HG03039 (cell line): ENCODE measurements at regions not wholly inside any gene's neighbourhood (a gene's known extent, or its start where the extent isn't known, plus 50 kb on each side); places are given as distances from the start of the nearest gene placed in this dataset.
"Not testable (repeated sequence)": the region's sequence is repeated elsewhere in the genome, so short reads cannot be mapped to it uniquely, and the experiment has no call there.

ENCODE experiments used
- ATAC-seq: cut with Tn5 transposase; IDR thresholded peaks from one replicate; pipeline ENCODE4 v1.9.1; 2021; ENCODE audit warnings: mild to moderate bottlenecking, moderate library complexity; ENCODE audit not compliant: unreplicated experiment

GRCh38 chr4:37771771-37772170 is 54.7 kb upstream of the PGM2 start:
- ATAC-seq: no peak

- no peak for ATAC-seq
Observed at GRCh38 chr4:37770016-37770415, 56.5 kb upstream of the PGM2 start.

DNA sequence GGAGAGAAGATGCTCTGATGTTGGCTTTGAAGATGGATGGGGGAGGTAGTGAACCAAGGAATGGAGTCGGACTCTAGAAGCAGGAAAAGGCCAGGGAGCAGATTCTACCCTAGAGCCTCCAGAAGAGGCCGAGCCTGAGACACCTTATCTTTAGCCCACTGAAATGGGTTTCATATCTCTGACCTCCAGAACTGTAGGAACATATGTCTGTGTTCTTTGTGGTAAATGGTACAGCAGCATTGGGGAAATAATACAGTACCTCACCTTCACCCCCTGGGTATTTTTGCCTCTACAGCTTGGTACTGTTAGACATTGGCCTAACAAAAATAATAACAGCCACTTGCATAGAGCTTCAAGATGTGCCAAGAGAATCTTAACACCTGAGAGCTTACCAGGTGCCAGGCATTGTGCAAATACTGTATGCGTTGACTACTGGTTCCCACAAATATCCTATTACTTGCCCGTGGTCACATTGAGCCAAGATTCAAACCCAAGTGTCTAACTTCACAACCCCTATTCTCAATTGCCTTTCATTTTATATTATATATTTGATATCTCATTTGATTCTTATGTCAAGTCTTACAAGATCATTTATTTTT is 57.0 kb upstream of the PGM2 start:
- ATAC-seq: no peak

GRCh38 chr4:37767546-37767945 is 58.9 kb upstream of the PGM2 start:
- no peak for ATAC-seq

GRCh38 chr4:37767019-37767418 is 59.5 kb upstream of the PGM2 start:
- ATAC-seq: no peak

- ATAC-seq: peak; percentile 69
Observed at GRCh38 chr4:37765741-37766140, 60.7 kb upstream of the PGM2 start.

DNA sequence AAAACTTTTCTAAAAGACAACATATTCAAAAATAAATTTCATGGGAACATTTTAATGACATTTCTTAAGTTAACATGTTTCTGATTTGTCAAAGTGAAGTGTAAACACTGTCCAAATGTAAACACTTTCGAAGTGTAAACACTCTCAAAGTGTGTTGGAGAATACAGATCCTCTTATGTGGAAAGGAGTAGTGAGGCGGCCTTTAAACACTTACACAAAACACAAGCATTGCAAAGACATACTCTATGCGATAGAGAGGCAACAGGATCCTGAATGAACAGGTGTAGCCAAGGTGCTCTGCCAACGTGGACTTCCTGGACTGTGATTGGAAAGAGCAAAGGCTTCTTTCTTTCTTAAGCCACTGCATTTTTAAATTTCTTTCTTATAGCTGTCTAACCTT is 62.7 kb upstream of the PGM2 start:
- no peak for ATAC-seq

GRCh38 chr4:37762991-37763368 is 63.5 kb upstream of the PGM2 start:
- no peak for ATAC-seq

GRCh38 chr4:37762294-37762990 is 64.0 kb upstream of the PGM2 start:
- no peak for ATAC-seq

DNA sequence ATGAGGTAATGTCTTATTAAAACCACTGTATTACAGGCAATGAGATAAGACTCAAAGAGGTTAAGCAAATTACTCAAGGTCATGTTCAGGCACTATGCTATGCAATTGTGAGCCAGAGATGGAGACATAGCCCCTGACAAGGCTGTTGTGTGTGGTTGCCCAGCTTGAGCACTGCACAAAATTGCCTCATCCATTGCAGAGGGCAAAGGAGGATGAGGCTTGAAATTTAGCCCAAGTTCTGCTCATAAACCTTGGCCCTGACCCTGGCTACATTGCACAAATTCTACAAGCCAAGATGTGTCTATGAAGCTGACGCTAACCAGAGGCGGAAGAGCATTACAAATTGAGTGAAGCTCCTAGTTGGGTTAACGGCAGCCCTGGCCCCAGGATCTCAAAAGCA is 65.6 kb upstream of the PGM2 start:
- ATAC-seq: no peak

DNA sequence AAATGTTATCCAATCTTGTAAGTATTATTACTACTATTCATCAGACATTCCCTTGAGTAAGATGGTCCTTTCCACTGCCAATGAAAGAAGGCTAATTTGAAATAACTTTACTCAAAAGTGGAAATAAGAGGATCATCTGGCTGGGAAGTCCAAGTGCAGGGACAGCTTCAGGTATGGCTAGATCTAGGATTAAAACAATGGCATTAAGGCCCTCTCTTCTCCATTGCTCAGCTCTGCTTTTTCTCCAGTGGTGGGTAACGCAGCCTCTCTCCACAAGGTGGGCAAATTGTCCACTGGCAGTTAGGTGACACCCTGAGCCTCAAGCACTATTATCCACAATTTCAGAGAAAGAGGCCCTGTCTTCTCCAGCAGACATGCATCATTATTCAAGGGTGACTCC is 66.7 kb upstream of the PGM2 start:
- ATAC-seq: no peak

DNA sequence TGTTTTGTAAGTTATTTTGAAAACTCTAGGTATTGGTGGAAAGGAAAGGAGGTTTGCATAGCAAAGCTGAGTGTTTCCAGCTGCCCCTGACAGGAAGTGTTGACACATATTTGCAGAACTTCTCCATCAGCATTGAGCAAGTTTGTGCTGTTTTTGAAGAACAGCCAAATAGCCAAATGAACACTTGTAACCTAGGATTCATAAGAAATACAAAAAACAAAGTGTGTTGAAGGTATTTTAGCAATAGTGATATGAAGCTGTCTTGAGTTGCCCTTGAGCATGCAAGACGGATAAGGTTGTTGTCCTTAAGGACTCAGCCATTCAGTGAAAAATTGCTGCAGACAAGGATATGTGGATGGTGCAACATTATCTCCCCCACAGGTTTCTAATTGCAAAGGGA is 68.3 kb upstream of the PGM2 start:
- ATAC-seq: no peak

- no peak for ATAC-seq
Observed at GRCh38 chr4:37757761-37758160, 68.7 kb upstream of the PGM2 start.

GRCh38 chr4:37757121-37757520 is 69.4 kb upstream of the PGM2 start:
- no peak for ATAC-seq

GRCh38 chr4:37754410-37755185 is 68.4 kb upstream of the RELL1 start:
- ATAC-seq: no peak

DNA sequence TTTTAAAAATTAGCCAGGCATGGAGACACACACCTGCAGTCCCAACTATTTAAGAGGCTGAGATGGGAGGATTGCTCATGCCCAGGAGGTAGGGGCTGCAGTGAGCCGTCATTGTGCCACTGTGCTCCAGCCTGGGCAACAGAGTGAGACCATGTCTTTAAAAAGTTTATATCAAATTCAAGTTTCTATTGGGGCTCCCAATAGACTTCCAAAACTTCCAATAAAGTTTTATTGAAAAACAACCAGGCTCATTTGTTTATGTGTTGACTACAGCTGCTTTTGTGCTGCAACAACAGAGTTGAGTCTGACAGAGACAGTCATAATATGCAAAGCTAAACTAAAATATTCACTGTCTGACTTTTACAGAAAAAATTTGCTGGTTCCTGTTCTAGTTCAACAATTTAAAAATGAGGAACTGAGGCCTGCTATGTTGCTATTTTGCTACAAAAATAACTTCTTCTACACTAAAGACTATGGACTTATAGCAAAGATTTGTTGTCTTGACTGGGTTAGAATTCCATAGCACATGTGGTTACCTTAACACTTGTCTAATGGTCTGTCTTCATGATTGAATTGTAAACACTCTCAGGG is 63.3 kb upstream of the RELL1 start:
- no peak for ATAC-seq

DNA sequence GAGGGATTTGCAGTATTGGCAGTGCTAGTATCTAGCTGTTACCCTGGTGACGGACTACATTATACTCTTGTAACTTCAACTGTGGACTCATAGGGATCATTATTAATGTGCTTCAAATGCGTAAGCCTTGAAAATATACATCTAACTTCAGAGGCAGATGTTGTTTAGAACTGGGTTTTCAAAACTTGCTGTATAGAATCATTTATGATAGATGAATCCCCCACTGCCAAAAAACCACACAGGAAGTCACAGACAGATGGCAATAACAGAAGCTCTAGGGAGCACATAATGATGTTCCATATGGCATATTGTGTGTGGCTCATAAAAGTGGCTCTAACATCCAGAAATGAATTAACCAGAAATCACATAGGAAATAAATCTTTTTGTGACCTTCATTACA is 62.3 kb upstream of the RELL1 start:
- ATAC-seq: no peak

DNA sequence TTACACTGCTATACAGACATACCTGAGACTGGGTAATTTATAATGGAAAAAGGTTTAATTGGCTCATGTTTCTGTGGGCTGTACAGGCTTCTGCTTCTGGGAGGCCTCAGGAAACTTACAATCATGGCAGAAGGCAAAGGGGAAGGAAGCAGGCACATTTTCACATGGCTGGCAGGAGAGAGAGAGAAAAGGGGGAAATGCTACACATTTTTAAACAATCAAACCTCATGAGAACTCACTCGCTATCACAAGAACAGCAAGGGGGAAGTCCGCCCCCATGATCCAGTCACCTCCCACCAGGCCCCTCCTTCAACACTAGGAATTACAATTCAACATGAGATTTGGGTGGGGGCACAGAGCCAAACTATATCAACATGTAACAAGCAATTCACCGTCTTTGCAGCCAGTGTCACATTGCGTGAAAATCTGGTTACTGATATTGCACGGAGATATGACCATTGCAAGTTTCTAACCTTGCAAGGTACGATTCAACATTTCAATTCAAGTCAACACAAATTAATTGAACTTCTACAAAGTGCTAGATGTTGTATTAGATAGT is 61.7 kb upstream of the RELL1 start:
- ATAC-seq: no peak

DNA sequence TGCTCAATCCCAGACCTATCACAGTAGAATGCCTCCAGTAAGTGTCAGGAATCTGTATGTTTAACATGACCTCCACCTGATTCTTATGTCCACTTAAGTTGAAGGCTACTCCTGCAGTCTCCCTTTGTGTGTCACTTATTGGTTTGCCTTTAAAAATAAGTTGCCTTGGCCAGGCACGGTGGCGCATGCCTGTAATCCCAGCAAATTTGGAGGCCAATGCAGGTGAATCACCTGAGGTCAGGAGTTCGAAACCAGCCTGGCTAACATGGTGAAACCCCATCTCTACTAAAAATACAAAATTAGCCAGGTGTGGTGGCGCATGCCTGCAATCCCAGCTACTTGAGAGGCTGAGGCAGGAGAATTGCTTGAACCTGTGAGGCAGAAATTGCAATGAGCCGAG is 60.7 kb upstream of the RELL1 start:
- not testable (repeated sequence) for ATAC-seq

DNA sequence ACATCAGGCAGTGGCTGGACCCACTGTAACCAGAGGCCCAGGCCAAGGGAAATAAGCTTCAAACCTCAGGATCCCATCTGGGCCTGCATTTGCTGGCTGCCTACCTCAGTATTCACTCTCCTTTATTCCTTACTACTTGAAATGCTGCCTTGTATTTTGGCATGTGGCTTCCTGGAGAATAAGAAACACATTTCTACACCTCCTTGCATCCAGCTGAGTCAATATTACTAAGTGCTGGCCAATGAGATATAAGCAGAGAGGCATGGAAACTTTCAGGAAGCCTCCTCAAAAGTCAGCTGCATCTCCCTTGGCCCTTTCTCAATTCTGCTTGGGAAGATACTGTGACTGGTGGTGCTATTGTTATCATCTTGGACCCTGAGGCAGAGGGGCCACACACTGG is 59.8 kb upstream of the RELL1 start:
- no peak for ATAC-seq

DNA sequence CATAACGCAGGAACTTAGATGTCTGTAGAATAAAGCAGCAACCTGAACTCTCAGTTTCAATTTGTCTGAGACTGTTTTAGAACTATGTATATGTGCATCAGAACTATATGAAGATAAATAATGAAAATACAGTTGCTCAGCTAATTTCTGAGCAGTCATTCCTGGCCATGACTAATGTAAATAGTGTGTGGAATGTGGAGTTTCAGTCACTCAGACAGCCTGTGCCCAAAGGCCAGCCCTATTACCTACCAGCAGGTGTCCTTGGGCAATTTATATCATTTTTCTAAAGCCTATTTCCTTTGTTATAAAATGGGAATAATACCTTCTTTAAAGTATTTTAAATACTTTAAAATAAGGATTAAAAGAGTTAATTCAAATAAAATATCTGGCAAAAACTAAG is 56.0 kb upstream of the RELL1 start:
- no peak for ATAC-seq

DNA sequence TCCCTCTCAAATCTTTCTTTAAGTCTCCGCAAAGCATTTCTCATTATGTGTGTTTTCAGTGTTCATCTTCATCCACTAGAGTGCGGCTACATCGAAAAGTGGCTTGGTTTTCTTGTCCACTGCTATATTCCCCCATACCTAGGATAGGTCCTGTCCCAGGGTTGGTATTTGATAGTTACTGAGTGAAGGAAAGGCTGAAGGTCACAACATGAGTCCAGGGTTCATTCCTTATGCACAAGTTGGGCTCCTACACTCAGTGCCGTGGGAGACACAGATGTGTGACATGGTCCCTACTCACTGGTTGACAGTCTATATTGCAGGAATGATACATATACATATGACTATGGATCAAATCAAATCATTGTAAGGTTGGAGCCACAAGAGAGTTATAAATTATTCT is 55.4 kb upstream of the RELL1 start:
- ATAC-seq: no peak
